ENCODE measurements at regions not wholly inside any gene's neighbourhood (a gene's known extent, or its start where the extent isn't known, plus 50 kb on each side); places are given as distances from the start of the nearest gene placed in this dataset.
A peak's percentile ranks its signal among the peaks of the same experiment; 100 is the strongest.

DNA sequence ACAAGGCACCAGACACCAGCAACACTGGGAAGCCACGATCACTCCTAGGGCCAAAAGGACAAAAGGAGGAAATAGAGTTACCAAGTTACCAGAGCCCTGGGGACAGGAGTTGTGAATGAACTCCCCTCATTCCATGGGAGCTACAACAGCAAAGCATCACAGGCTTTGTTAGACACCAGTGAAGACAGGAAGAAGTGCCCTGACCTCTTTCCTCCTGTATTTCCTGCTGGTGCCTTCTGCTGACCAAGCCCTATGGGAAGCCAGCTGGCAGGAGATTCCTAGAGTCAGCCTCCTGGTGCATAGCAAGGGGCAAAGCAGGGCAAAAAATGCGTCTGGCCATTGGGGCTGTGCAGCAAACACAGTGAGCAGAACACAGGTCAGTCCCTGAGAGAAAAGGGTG lies 374.7 kb downstream of the ZSWIM6 start:
- H3K4me3 ChIP-seq (ENCODE audit: extremely low read depth in 1 of 4, insufficient read depth in 2 of 4, low read depth in 3 of 4, low read length in 4 of 4): no peak overlapping the region
- POLR2A ChIA-PET (ENCODE audit: partially characterized antibody): no interaction called here

More for the DNA sequence above, 374.7 kb downstream of the ZSWIM6 start:
- no peak overlapping the region for H3K9ac ChIP-seq (replicated peaks in 1 of 4; ENCODE audit: extremely low read depth in 1 of 4, low read depth in 3 of 4, low read length in 3 of 4)
- no peak for FAIRE-seq
- no peak overlapping the region for H2AK5ac ChIP-seq (ENCODE audit: low read depth, low read length)
- no peak overlapping the region for H4K5ac ChIP-seq (ENCODE audit: insufficient read length, low read depth, low read length)
- H3K27ac ChIP-seq (ENCODE audit: low read depth, low read length): no peak overlapping the region
- H3K4ac ChIP-seq (replicated peaks; ENCODE audit: insufficient read length, low read depth, low read length): no peak overlapping the region
- H3K23ac ChIP-seq (ENCODE audit: insufficient read length): no peak overlapping the region
- no peaks in the 10 kb centered on the region for H3K27me3 ChIP-seq (replicated peaks in 1 of 4; ENCODE audit: control insufficient read depth in 3 of 4, extremely low read depth in 1 of 4, insufficient read depth in 3 of 4, low read length in 3 of 4)
- TF ChIP-seq TAF7 (optimal IDR thresholded peaks at IDR 0.05; ENCODE audit: borderline replicate concordance, low read depth, low read length) (no peak), CBX8 (IDR thresholded peaks at IDR 0.05; ENCODE audit: borderline replicate concordance, low read depth, low read length) (no peak), GTF2F1 (IDR thresholded peaks at IDR 0.05; ENCODE audit: borderline replicate concordance, low read depth, low read length) (no peak), POLR2AphosphoS5 (IDR thresholded peaks at IDR 0.05; ENCODE audit: low read depth, low read length) (no peak), CTBP2 (IDR thresholded peaks at IDR 0.05; ENCODE audit: borderline replicate concordance, insufficient read depth, insufficient read length, low read length) (no peak), CHD2 (IDR thresholded peaks at IDR 0.05; ENCODE audit: low read length) (no peak), SIX5 (IDR thresholded peaks at IDR 0.05; ENCODE audit: low read depth, low read length) (no peak), CREB1 (IDR thresholded peaks at IDR 0.05) (no peak), JUN (IDR thresholded peaks at IDR 0.05; ENCODE audit: low read depth, low read length) (no peak), SRF (IDR thresholded peaks at IDR 0.05; ENCODE audit: low read depth, low read length) (no peak), NRF1 (IDR thresholded peaks at IDR 0.05; ENCODE audit: low read depth, low read length) (no peak), YY1 (IDR thresholded peaks at IDR 0.05; ENCODE audit: low read depth, low read length) (no peak), BACH1 (IDR thresholded peaks at IDR 0.05; ENCODE audit: low read length) (no peak)
- TF ChIP-seq, protein P1, sequence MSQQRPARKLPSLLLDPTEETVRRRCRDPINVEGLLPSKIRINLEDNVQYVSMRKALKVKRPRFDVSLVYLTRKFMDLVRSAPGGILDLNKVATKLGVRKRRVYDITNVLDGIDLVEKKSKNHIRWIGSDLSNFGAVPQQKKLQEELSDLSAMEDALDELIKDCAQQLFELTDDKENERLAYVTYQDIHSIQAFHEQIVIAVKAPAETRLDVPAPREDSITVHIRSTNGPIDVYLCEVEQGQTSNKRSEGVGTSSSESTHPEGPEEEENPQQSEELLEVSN (IDR thresholded peaks at IDR 0.05): no peak
- no peak overlapping the region for H2BK5ac ChIP-seq (ENCODE audit: low read depth, low read length)
- no peaks in the 10 kb centered on the region for H3K79me1 ChIP-seq (ENCODE audit: low read depth, low read length)
- no peak overlapping the region for H2BK15ac ChIP-seq (ENCODE audit: low read length)
- no peak overlapping the region for H3K14ac ChIP-seq (ENCODE audit: insufficient read length)
- no peak overlapping the region for H2BK120ac ChIP-seq (replicated peaks; ENCODE audit: low read depth, low read length)
- no peak overlapping the region for H4K91ac ChIP-seq (replicated peaks; ENCODE audit: insufficient read length, low read length)
- no peaks in the 10 kb centered on the region for H3K23me2 ChIP-seq (ENCODE audit: low read depth, low read length)
- no peaks in the 10 kb centered on the region for H3K79me2 ChIP-seq (ENCODE audit: control insufficient read depth in 1 of 2, insufficient read depth in 2 of 2, low read length in 2 of 2)
- no peaks in the 10 kb centered on the region for H4K20me1 ChIP-seq (replicated peaks in 1 of 2; ENCODE audit: control insufficient read depth in 1 of 2, insufficient read depth in 2 of 2, low read length in 2 of 2)
- CTCF ChIA-PET (ENCODE audit: partially characterized antibody): interaction anchor here (0.7 to 1.7 kb wide), 3 partner anchors 27 to 62 kb away, joined by 3 to 5 read pairs (median 4); no protein-coding TSS in a partner anchor
- peak overlapping the region; percentile 76; the same call in 1 of the 2 replicates for H2AFZ ChIP-seq (ENCODE audit: low read length)
- no peak overlapping the region for H4K8ac ChIP-seq (ENCODE audit: extremely low read depth, insufficient read depth, low read length)
- no peak overlapping the region for H2BK20ac ChIP-seq (ENCODE audit: low read length)
- H3K4me1 ChIP-seq (replicated peaks in 1 of 4; ENCODE audit: control insufficient read depth in 3 of 4, insufficient read depth in 4 of 4, low read length in 3 of 4): no peaks in the 10 kb centered on the region
- 74% methylated on average over 2 of the region's 2 CpGs; no CpG with 5 or more reads in 1 of the 2 experiments for WGBS, 2 experiments (ENCODE audit: extremely low coverage in 1 of 2, insufficient coverage in 1 of 2, insufficient read length in 1 of 2, insufficient replicate concordance in 2 of 2, low coverage in 1 of 2, low lambda C conversion rate in 2 of 2, missing lambda C conversion rate in 1 of 2)
- no peak overlapping the region for H3K18ac ChIP-seq (ENCODE audit: extremely low read depth, low read length)
- no peaks in the 10 kb centered on the region for H3K36me3 ChIP-seq (ENCODE audit: control insufficient read depth in 2 of 4, insufficient read depth in 4 of 4, low read length in 3 of 4)
- H2BK12ac ChIP-seq (ENCODE audit: low read depth, low read length): no peak overlapping the region
- DNase-seq (ENCODE audit: low read depth in 1 of 2, low spot score in 2 of 2): no peak
- no peaks in the 10 kb centered on the region for H3K9me3 ChIP-seq (ENCODE audit: insufficient read depth in 2 of 2, low read depth in 1 of 2, low read length in 1 of 2)
- no peak overlapping the region for H3K4me2 ChIP-seq (ENCODE audit: insufficient read depth in 1 of 2, low read depth in 2 of 2, low read length in 2 of 2)
- no peak overlapping the region for H3K56ac ChIP-seq (replicated peaks; ENCODE audit: insufficient read length, low read depth, low read length)
